GM19351 (cell line): ENCODE measurements at regions not wholly inside any gene's neighbourhood (a gene's known extent, or its start where the extent isn't known, plus 50 kb on each side); places are given as distances from the start of the nearest gene placed in this dataset.

Experiments used
- ATAC-seq: cut with Tn5 transposase; IDR thresholded peaks from one replicate; pipeline ENCODE4 v1.9.1; 2021; ENCODE audit warnings: mild to moderate bottlenecking, moderate library complexity; ENCODE audit not compliant: unreplicated experiment

DNA sequence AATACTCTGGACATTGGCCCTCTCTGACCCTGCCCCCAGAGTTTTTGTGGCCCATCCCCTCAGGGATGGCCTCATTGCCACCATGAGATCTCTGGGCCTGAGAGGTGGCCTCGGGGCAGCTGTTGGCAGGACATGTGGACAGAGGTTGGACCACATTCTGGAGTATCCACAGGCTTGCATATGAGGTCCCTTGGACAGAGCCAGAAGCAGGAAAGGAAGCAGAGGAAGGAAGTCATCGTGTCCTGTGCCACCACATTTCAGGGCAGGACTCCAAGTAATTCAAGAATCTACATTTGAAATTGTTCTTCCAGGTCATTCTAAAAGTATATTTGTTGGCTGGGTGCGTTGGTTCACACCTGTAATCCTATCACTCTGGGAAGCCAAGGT is 95.9 kb upstream of the PPP2R5A start:
- no peak for ATAC-seq

DNA sequence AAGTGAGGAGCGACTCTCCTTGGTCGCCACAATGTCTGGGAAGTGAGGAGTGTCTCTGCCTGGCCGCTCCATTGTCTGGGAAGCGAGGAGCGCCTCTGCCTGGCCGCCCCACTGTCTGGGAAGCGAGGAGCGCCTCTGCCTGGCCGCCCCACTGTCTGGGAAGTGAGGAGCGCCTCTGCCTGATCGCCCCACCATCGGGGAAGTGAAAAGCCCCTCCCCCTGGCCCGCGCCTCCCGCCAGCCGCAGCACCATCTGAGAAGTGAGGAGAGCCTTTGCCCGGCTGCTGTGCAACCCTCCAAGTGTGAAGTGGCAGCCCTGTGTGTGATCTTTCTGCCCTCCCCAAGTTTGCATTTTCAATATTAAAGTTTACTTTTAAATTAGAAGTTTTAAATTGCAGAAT is 95.0 kb upstream of the PPP2R5A start:
- no peak for ATAC-seq

DNA sequence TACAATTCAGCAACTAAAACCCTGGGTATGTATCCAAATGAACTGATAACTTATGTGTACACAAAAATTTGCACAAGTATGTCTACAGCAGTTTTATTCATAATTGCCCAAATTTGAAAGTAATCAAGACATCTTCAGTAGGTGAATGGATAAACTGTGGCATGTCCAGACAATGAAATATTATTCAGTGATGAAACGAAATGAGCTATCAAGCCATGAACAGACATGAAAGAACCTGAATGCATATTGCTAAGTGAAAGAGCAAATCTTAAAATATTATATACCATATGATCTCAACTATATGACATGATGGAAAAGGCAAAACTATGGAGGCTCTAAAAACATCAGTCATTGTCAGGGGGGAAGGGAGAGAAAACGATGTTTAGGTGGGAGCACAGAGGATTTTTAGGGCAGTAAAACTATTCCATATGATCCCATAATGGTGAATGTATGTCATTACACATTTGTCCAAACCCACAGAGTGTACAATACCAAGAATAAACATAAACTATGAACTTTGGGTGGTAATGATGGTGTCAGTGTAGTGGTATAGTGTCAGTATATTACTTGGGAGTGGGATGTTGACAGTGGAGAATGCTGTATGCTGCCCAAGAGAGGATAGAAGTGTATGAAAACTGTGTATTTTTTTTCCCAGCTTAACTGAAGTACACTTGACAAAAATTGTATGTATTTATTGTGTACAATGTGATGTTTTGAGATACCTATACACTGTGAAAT is 92.8 kb upstream of the PPP2R5A start:
- ATAC-seq, result no peak

DNA sequence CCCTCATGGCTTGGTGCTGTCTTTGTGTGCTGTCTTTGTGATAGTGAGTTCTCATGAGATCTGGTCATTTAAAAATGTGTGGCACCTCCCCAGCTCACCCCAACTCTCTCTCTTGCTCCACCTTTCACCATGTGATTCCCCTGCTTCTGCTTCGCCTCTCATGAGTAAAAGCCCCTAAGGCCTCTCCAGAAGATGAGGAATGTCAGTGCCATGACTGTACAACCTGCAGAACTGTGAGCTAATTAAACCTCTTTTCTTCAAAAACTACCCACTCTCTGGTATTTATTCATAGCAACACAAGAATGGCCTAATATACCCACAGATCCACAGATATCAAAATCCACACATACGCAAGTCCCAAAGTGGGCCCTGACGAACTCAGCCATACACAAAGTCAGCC is 88.9 kb upstream of the PPP2R5A start:
- no peak for ATAC-seq

DNA sequence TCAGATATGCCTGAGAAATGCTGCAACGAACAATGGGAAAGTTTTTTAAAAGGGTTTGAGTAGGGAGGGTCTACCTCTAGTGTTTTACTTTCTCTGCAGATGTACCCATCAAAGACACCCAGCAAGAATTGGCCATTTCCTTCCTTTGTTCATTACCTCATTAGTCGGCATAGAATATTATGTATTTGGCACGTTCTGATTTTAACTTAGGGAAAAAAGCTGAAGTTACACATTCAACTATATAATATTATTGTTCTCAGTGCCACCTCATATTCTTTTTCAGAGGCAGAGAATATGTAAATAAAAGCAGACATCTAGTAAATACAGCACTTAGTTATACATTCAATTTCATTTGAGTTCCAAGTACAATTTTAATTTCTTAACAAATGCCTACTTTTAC is 83.7 kb upstream of the PPP2R5A start:
- no peak for ATAC-seq

DNA sequence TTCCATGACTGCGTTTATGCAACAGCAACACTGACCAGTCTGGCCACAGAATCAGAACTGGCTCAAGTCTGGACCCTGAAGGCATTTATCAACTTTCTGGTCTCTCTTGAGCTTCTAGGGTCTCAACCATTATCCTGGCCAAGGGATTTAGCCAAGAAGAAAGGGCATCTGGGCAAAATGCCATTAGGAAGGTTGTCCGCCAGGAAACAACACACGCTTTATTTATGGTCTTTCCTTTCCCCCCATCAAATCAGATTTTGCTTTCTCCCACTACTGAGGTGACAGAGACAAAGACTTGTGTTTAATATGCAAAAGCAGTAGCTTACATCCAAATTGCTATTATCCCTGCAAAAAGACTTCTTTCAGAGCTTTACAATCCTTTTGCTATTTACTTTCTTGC is 81.6 kb upstream of the PPP2R5A start:
- ATAC-seq, result no peak

DNA sequence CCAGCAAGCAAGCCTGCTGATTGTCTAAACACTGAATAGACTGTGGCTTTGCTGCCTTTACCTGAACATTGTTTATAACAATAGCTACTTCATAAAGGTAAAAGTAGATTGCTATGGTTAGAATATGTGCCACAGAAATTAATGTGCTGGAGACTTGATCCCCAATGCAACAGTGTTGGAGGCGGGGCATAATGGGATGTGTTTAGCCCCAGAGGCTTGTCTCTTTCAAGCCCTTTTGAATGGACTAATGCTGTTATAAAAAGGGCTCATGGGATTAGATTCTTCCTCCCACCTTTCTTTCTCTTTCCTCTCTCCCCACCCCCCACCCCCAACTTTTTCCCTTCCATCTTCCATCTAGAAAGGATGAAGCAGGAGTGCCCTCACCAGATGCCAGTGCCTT is 80.2 kb upstream of the PPP2R5A start:
- ATAC-seq, result no peak

DNA sequence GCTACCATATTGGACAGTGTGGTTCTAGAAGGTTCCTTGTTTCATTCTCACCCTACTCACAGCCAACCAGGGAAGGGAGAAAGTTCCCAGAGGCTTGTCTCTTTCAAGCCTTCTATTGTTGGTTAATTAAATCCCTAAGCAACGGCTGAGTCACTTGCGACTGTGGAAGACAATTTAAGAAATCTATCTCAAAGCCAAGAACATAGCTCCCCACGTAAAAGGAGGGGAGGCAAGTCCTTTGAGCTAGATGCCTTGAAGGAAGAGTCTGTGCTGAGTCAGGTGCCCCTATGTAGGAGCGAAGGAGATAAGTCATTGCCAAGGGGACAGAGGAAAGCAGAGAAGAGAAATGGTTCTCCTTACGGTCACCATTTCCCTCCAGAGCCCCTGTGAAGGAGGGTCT is 79.4 kb upstream of the PPP2R5A start:
- ATAC-seq, result no peak

DNA sequence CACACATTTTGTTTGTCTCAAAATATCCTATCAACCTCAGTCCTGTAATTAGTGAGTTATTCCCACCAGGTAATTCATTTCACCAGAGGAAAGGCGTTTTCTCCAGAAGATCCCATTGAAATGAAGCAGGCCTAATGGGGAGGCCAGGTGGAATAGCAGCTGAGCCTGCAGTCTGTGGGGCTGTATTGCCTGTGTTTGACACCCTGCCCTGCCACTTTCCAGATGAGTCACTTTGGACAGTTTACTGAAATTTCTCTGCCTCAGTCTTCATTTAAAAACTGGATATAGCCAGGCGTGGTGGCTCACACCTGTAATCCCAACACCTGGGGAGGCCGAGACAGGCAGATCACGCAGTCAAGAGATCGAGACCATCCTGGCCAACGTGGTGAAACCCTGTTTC is 78.1 kb upstream of the PPP2R5A start:
- no peak for ATAC-seq

DNA sequence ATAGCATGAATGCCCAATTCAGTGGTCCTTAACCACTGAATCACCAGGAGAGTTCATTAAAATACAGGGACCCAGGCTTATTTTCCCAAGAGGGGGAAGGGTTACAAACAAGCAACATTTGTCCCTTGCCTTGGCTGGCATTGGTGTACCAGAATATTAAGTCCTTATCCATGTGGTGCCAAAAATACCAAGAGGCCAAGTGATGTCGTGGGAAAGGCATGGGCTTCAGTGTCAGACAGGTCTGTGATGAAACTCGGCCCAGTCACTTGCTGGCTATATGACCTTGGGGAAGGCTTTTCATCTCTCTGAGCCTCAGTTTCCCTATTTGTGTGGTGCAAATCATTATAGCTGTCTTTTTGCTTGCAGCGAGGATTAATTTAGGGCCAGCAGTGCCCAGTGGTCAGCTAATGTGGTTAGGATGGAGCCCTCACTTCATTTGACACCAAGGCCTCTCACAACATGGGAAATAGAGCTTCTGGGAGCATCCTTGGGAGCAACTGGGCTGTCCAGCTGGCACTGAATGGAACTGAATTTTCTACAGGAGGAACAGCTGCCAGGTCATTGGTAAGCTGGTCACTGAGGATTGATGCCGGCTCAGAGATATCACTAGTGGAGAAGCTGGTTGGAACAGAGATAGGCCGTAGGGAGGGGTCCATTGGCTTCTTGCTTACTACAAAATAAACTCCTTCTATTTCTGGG is 77.2 kb upstream of the PPP2R5A start:
- ATAC-seq, result no peak

DNA sequence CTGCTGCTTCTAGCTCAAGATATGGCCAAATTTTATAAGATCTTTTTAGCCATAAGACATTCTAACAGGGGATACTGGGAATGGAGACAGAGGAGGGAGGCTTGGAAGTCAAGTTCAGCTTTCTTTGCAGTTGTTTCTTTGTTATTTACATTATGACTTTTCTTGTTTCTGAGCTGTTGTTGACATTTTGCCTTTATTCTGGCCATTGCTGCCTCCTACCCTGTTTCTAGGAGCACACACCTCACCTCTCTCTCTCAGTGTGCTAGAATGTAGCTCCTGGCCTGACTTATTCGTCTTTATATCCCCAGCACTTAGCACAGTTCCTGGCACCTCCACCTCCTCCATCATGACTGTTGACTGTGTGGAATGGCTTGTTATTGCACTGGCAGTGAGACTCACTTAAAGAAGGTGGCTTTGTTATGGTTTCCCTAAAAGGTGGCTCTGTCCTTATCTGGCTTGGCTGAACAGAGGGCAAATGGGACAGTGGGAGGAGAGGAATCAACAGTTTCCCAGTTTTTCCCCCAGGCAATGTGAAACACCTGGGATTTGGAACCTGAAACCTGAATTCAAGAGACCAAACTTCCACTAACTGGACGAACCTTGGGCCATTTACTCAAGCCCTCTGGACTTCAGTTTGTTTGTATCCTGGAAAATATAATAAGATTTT is 76.1 kb upstream of the PPP2R5A start:
- ATAC-seq, result no peak

DNA sequence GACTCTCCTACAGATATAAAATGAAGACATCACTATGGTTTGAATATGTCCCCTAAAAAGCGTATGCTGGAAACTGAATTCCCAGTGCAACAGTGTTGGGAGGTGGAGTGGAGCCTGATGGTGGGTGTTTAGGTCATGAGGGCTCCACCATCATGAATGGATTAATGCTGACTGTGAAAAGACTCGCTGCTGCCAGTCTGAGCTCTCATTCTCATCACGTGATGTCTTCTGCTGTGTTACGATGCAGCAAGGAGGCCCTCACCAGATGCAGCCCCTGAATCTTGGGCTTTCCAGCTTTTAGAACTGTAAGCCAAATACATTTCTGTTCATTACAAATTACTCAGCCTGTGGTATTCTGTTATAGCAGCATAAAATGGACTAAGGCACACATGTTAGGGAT is 73.8 kb upstream of the PPP2R5A start:
- no peak for ATAC-seq

DNA sequence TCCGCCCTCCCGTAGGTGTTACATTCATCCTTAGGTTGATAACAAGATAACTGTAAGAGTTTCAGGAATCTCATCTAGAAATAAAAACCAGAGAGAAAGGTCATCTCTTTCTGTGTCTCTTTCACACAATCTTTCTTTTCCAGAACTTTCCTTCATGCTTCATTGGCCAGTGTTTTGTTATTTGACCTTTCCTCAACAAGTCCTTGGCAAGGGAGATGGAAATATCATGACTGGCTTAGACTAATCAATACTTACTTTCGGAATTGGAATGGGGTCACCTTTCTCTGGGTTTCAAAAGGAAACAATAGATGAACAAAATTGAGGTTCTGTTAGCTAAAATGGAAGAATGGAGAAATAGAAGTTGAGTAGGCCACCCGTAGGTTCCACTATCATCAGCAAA is 72.9 kb upstream of the PPP2R5A start:
- ATAC-seq, result no peak

DNA sequence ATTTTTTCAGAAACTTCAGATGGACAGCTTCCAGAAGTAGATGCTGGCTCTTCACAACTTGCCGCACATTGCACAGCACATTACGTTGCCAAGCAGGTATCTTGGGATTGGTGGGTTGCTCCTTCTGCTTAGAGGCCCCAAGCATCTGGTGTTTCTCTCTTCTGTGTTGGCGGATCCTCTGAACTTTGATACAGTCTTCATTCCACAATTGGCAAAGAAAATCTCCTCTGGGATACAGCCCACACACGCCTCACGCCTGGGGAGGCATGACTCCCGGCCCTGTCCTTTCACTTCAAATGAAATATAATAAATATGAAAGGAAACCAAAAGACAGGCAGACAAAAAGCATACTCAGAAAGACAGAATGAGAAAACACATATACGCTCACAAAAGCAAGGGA is 72.3 kb upstream of the PPP2R5A start:
- ATAC-seq, result no peak

DNA sequence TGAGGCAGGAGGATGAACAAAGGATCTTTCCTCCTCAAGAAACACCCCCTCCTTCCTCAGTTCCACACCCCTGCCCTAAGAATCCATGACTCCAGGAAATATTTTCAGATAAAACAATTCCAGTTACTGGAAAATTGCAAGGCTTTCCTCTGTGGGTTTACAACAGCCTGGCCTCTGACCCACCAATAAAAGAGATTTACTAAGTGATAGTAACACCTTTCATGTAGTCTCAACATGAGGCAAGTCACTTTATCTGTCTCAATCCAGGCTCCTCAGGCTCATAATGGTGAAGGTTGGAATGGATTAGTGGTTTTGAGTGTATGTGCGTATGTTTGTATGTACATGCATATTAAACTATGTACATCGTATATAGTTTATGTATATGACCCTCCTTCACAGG is 71.4 kb upstream of the PPP2R5A start:
- ATAC-seq, result no peak

DNA sequence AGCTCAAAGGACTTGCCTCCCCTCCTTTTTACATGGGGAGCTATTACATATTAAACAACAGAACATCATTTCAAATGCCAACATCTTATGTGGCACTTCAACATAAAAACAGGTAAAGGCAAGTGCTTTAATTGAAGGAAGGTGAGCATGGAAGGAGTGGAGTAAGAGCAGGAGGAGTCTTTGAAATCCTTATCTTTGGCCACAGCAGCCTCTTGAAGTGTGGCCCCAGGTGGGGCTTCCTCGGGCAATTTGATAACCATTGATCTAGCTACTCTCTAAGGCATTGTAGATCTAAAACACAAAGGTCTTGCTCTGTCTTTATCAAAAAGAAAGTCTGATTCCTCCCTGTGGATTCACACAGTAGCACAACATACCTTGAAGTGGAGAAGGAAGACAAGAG is 70.9 kb upstream of the PPP2R5A start:
- no peak for ATAC-seq

DNA sequence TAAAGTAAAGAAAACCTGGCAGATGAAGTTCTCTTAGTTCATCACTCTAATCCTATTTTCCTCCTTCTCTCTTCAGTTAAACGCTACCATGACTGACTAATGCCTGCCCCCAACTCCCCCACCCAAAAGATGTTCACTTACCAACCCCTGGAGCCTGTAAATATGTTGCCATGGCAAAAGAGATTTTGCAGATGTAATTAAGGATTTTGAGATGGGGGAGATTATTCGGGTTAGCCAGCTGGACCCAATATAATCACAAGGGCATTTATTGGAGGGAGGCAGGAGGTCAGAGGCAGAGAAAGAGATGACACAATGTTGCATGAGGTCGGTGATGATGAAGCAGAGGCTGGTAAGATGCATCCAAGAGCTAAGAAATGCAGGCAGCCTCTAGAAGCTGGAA is 69.3 kb upstream of the PPP2R5A start:
- no peak for ATAC-seq

DNA sequence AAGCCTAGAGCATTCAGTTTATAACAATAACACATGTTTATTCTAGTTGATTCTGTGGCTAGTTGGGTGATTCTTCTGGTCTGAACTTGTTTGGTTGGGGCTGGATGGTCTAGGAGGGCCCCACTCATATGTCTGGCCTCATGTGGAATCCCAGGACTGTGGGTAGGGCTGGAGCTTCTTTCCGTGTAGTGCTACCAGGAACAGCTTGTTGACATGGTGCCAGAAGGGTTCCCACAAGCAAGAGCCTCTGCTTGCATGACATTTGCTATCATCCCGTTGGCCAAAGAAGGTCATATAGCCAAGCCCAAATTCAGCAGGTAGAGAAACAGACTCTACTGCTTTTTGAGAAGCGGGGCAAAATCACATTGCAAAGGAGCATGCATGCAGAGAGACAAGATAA is 67.6 kb upstream of the PPP2R5A start:
- ATAC-seq, result no peak

DNA sequence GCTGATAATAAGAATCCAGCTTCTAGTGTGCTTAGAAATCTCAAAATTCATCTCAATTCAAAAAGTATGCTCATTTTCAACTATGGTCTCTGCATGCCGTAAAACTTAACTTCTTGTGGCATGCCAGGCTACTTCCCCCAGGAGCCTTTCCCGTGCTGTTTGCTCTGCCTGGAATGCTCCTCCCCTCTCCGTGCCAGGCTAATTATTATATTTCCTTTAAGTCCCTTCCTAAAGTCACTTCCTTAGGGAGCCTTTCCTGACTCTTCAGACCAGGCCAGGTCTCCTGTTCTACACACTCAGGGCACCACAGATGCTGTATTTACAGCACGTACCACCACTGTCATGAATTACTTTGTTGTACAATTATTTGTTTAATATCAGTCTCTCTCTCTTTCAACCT is 67.1 kb upstream of the PPP2R5A start:
- no peak for ATAC-seq

DNA sequence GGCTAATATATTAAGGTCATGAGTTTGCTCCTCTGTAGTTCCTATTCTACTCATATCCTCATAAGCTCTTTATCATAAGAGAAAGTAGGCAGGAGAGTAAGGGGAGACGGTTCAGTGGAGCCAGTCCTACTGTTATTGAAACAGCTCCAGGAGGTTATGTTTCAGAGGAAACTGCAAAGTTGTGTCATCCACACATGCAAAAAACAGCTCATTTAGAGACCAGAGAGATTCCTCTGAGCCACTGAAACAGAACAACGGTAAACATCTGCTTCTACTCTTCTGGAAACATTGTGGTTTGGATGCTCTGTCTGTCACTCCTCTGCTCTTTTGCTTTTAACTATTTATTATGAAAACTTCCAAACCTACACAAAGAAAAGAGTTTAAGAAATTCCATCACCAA is 66.3 kb upstream of the PPP2R5A start:
- ATAC-seq, result peak; percentile 97

DNA sequence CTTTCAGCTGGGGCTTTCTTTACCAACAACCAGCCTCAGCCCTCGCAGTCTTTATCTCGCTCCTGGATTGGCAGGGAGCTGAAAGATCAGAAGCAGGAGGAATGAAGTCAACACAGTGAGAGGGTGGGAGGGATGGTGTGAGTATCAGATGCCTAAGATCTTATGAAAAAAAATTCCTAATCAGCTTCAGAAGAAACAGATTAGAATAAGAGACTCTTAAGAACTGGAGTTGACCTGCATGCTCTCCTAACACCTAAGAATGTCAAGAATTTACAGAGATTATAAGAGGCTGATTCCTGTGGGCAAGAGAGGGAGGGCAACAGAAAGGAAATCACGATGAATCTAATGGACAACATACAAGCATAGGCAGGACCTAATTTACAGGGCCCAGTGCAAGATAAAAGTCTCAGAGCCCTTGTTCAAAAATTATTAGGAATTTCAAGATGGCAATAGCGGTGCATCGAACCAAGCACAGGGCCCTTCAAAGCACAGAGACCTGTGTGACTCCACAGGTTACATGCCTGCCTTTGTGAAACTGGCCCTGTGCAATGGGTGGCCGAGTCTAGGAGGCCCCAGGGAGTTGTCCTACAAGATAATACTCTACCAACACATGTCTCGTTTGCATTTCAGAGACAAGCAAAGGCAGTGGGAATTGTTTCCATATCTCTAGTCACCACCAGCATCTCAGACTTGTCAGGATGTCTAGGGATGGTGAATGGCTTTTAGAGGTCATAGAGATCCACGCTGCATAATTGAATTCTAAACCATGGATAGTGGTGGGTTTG is 65.3 kb upstream of the PPP2R5A start:
- no peak for ATAC-seq

DNA sequence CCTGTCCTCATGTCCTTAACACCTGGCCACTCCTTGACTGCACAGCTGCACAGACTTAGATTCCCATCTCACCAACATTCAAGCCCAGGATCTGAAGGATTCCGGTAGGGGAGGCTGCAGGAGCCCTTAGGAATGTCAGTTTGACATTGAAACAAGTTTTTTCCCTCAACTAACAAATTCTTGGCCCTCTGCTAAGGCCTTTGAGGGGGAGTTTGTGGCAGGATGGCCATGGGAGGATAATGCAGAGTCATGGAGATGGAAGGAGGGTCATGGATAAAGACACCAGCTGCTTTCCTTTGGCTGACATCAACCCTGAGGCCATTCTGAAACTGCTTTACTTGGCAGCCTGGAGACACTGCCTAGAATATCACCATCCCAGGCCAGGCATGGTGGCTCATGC is 63.4 kb upstream of the PPP2R5A start:
- no peak for ATAC-seq
